Calu3 (cell line): ENCODE measurements at regions not wholly inside any gene's neighbourhood (a gene's known extent, or its start where the extent isn't known, plus 50 kb on each side); places are given as distances from the start of the nearest gene placed in this dataset.

Experiments
- BruUV-seq: library from RNA; stranded (reverse); fragments of 400-500 nt; replicated peaks from 2 replicates; lab custom pipeline; 2021; lab: Mats Ljungman, UMichigan
- CTCF ChIA-PET: fragments of 300-600 bp; sonication (Branson Sonifier 250); formaldehyde crosslinking; loops from one replicate; lab custom pipeline; 2022; ENCODE audit warnings: antibody characterized with exemption; lab: Charles Lee
- DNase-seq: peaks from one replicate; pipeline ENCODE4 v3.0.0; 2022
- H3K27ac Mint-ChIP-seq: one replicate; pipeline ENCODE4 v1.8.0; 2022; ENCODE audit warnings: mixed read lengths; ENCODE audit not compliant: unreplicated experiment
- H3K27me3 Mint-ChIP-seq: one replicate; pipeline ENCODE4 v1.8.0; 2022; ENCODE audit warnings: mixed read lengths; ENCODE audit not compliant: unreplicated experiment
- H3K36me3 Mint-ChIP-seq: one replicate; pipeline ENCODE4 v1.8.0; 2022; ENCODE audit warnings: mild to moderate bottlenecking, moderate library complexity, mixed read lengths; ENCODE audit not compliant: insufficient read depth, unreplicated experiment
- H3K4me1 Mint-ChIP-seq: one replicate; pipeline ENCODE4 v1.8.0; 2022; ENCODE audit warnings: mild to moderate bottlenecking, low read depth, mixed read lengths; ENCODE audit not compliant: unreplicated experiment
- H3K4me3 Mint-ChIP-seq: one replicate; pipeline ENCODE4 v1.8.0; 2022; ENCODE audit warnings: mild to moderate bottlenecking, low read depth, moderate library complexity, mixed read lengths; ENCODE audit not compliant: unreplicated experiment
- H3K9me3 Mint-ChIP-seq: one replicate; pipeline ENCODE4 v1.8.0; 2022; ENCODE audit warnings: low read depth, mixed read lengths; ENCODE audit not compliant: unreplicated experiment
- intact Hi-C: fragments of 100-400 bp; cut with micrococcal nuclease; formaldehyde crosslinking; loops from one replicate; pipeline ENCODE4 v1.10.0; 2022; ENCODE audit not compliant: unreplicated experiment
- TF ChIP-seq, protein P1 (sequence below): fragments of 200-600 bp; IDR thresholded peaks from one replicate; pipeline ENCODE4 v1.8.0; 2022; ENCODE audit warnings: antibody characterized with exemption; ENCODE audit not compliant: unreplicated experiment

DNA sequence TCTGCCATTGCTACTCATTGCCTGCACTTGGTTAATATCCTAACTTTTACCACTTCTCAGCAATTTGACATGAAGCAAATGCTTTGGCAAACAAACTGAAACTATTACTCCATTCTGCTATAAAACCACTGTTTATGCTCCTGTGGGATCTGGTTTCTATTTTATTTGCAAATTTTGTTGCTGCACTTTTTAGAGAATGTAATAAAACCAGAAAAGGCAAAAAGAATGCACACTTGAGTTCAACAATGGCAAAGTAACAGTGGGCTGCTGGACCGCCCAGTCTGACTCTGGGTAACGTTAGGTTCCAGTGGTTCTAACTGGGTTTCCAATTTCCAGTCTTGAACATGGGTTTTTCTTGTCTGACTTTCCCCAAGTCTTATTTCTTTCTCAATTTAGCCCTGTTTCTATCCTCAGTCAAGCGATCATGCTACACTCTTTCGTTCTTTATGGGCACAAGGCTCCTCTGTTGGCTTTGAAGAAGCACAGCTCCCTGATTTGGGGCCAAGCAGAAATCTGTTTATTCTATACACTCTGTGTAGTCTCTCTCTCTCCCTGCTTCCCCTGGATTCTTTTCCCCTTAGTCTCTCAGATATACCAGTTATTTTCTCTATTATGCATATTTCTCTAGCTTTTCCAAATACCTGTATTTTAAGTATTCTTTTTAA, 129.2 kb upstream of the FAM3C start:
- BruUV-seq, result no TSS peak
- intact Hi-C loops, result no loop called here

DNA sequence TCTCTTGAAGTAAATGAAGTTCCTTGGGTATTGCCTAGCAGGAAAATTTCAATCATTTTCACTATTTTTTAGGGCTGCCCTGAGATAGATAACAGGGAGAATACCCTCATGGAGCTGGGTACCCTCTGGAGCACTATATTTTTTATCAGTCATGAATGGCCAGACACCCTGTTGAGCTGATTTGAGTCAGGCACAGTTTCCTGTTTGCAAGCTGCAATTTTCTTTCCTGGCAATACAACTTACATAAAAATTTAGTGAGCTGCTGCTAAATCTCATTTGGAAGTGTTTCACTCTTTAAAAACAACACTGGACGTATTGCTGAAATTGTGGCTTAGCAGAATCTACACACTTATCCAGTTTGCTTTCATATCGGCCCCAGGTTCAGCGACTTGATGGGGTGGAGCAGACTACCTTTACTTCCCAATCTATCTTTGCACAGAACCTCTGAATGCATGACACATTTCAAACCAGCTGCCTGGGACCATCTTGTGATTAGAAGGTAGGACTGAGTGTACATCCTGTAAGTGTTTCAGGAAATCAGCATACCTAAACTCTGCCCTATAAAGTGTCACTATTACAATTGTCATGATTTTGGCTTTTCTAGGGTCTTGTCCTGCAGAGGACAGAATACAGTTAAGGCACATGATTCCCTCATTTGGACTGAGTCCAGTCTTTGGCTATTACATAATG, 125.7 kb upstream of the FAM3C start:
- intact Hi-C loops, result no loop called here
- DNase-seq, result no peak
- Mint-ChIP-seq H3K36me3 (no peaks in the 10 kb centered on the region), H3K27ac (no peak overlapping the region), H3K4me1 (no peaks in the 10 kb centered on the region), H3K9me3 (peaks cover 4% of the 10 kb centered on the region), H3K27me3 (no peaks in the 10 kb centered on the region), H3K4me3 (no peak overlapping the region)
- BruUV-seq, result no TSS peak
- TF ChIP-seq, protein P1, sequence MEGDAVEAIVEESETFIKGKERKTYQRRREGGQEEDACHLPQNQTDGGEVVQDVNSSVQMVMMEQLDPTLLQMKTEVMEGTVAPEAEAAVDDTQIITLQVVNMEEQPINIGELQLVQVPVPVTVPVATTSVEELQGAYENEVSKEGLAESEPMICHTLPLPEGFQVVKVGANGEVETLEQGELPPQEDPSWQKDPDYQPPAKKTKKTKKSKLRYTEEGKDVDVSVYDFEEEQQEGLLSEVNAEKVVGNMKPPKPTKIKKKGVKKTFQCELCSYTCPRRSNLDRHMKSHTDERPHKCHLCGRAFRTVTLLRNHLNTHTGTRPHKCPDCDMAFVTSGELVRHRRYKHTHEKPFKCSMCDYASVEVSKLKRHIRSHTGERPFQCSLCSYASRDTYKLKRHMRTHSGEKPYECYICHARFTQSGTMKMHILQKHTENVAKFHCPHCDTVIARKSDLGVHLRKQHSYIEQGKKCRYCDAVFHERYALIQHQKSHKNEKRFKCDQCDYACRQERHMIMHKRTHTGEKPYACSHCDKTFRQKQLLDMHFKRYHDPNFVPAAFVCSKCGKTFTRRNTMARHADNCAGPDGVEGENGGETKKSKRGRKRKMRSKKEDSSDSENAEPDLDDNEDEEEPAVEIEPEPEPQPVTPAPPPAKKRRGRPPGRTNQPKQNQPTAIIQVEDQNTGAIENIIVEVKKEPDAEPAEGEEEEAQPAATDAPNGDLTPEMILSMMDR, result no peak
- CTCF ChIA-PET, result no interaction called here

More for the DNA sequence above, 129.2 kb upstream of the FAM3C start:
- no peak overlapping the region for H3K27ac Mint-ChIP-seq
- no peak overlapping the region for H3K4me3 Mint-ChIP-seq
- DNase-seq, result no peak
- H3K9me3 Mint-ChIP-seq, result no peaks in the 10 kb centered on the region
- no peaks in the 10 kb centered on the region for H3K27me3 Mint-ChIP-seq
- TF ChIP-seq, protein P1, result no peak
- peaks cover 5% of the 10 kb centered on the region for H3K36me3 Mint-ChIP-seq
- CTCF ChIA-PET, result no interaction called here
- H3K4me1 Mint-ChIP-seq, result peaks cover 27% of the 10 kb centered on the region

DNA sequence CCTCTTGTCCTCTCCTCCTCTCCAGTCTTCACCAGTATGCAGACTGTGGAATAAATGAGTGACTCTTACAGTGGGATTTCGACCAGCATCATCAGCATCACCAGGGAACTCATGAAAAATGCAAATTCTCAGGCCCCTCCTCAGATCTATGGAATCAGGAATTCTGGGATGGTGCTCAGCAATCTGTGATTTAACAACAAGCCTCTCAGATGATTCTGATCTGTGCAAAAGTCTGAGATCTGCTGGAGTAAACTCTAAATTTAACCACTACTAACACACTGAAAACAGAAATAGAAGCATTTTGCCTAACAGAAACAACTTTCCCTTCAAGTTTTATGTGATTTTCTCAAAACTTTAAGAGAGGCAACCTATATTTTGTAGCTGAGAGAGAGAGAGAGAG, 124.8 kb upstream of the FAM3C start:
- H3K27me3 Mint-ChIP-seq, result no peaks in the 10 kb centered on the region
- no peaks in the 10 kb centered on the region for H3K4me1 Mint-ChIP-seq
- no TSS peak for BruUV-seq
- DNase-seq, result no peak
- H3K36me3 Mint-ChIP-seq, result no peaks in the 10 kb centered on the region
- no peak overlapping the region for H3K27ac Mint-ChIP-seq
- no peak overlapping the region for H3K4me3 Mint-ChIP-seq
- peaks cover 4% of the 10 kb centered on the region for H3K9me3 Mint-ChIP-seq
- CTCF ChIA-PET, result no interaction called here
- TF ChIP-seq, protein P1, result no peak
- intact Hi-C loops, result no loop called here

DNA sequence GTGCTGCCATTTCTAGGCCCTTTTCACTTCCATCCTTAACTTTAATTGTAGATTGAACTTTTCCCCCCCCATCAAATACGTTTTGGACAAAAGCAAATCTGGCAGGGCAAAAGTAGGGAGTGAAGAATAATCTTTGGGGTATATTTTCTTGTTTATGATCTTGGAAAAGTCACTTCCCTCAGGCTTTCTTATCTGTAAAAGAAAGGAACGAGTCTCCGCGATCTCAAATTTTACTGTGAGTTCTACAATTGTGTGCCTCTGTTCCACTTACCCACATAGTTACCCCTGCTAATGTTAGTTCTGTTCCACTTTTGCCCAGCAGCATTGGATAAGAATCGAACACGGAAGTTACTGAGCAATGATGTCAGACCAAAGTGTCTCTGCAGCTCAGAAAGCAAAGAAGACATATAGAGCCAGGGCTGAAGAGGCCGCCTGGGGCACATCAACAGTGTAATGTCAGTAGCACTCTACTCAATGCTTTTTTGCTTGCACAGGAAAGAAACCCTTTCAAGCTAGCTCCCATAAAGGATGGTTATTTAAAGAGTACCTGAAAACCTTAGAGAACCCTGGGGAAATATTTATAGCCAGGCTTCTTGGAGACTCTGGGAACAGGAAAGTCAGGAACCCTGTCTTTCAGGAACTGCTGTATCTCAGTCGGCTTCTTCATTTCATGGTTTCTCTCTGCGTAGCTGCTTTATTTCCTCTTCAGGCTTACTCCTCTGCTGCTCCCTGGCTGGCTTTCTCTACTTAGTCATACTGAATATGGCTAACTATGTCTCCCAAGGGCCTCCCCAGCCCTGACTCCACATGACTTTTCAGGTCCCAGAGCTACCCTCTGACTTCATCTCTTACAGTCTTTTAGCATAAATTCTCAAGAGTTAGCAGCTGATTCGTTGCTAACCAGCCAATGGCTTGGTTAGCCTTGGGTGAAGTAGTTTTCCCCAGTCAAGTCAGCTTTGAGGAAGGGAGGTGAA, 123.7 kb upstream of the FAM3C start:
- no TSS peak for BruUV-seq
- TF ChIP-seq, protein P1, result no peak
- intact Hi-C loops, result no loop called here
- Mint-ChIP-seq H3K27me3 (no peaks in the 10 kb centered on the region), H3K4me3 (no peak overlapping the region), H3K36me3 (no peaks in the 10 kb centered on the region), H3K27ac (no peak overlapping the region), H3K9me3 (peaks cover 4% of the 10 kb centered on the region), H3K4me1 (no peaks in the 10 kb centered on the region)
- no peak for DNase-seq
- CTCF ChIA-PET, result interaction anchor here (0.8 kb wide), 1 partner anchor 47 kb away, joined by 3 read pairs; no protein-coding TSS in a partner anchor
